Spleen (tissue), 11 donors: ENCODE measurements at regions not wholly inside any gene's neighbourhood (a gene's known extent, or its start where the extent isn't known, plus 50 kb on each side); places are given as distances from the start of the nearest gene placed in this dataset.
A peak's percentile ranks its signal among the peaks of the same experiment; 100 is the strongest.

ENCODE experiments used
- DNase-seq: peaks from one replicate; pipeline ENCODE4 v3.0.0-alpha.2; 2020
- H3K27ac ChIP-seq, 8 donors: fragments of 200-600 bp; sonication (generic) in 7 of 8; 1 replicate in 4 of 8; 2 replicates in 4 of 8; pipeline versions ENCODE4 v1.5.0 to v1.8.0; 2016 to 2021; ENCODE audit warnings: inconsistent platforms in 4 of 8, mild to moderate bottlenecking in 4 of 8, moderate library complexity in 1 of 8
- H3K27me3 ChIP-seq, 7 donors: fragments of 200-600 bp; sonication (generic) in 6 of 7; replicated peaks in 1 of 7; 1 replicate in 4 of 7; 2 replicates in 3 of 7; pipeline versions ENCODE4 v1.5.0 to v1.8.0; 2016 to 2021; ENCODE audit warnings: inconsistent platforms in 3 of 7, mild to moderate bottlenecking in 1 of 7
- H3K36me3 ChIP-seq, 6 donors: fragments of 200-600 bp; sonication (generic) in 5 of 6; 1 replicate in 4 of 6; 2 replicates in 2 of 6; pipeline versions ENCODE4 v1.5.0 to v1.8.0; 2016 to 2021; ENCODE audit warnings: inconsistent platforms in 2 of 6
- H3K4me1 ChIP-seq, 6 donors: fragments of 200-600 bp; sonication (generic) in 5 of 6; 1 replicate in 3 of 6; 2 replicates in 3 of 6; pipeline versions ENCODE4 v1.5.0 to v1.8.0; 2016 to 2021; ENCODE audit warnings: inconsistent platforms in 3 of 6
- H3K4me3 ChIP-seq, 8 donors: fragments of 200-600 bp; sonication (generic) in 7 of 8; 1 replicate in 4 of 8; 2 replicates in 4 of 8; pipeline versions ENCODE4 v1.5.0 to v1.8.0; 2016 to 2021; ENCODE audit warnings: inconsistent platforms in 4 of 8, mild to moderate bottlenecking in 4 of 8, moderate library complexity in 2 of 8
- H3K9me3 ChIP-seq, 8 donors: fragments of 200-600 bp; sonication (generic) in 7 of 8; 1 replicate in 4 of 8; 2 replicates in 4 of 8; pipeline versions ENCODE4 v1.5.0 to v1.8.0; 2016 to 2021; ENCODE audit warnings: inconsistent platforms in 4 of 8
- CTCF ChIP-seq, 11 experiments: fragments of 200-600 bp in 7 of 11; fragments of 450-650 bp in 4 of 11; sonication (generic) in 4 of 11; IDR thresholded peaks in 8 of 11; conservative IDR thresholded peaks in 3 of 11; 1 replicate in 7 of 11; 2 replicates in 4 of 11; pipeline versions ENCODE4 v1.4.0 to v1.8.0; 2016 to 2021; ENCODE audit warnings: antibody characterized with exemption in 11 of 11, inconsistent platforms in 4 of 11, mild to moderate bottlenecking in 1 of 11
- POLR2A ChIP-seq, 3 donors: fragments of 450-650 bp; IDR thresholded peaks; one replicate each; pipeline ENCODE4 v1.5.1; 2017; ENCODE audit warnings: antibody characterized with exemption in 3 of 3, mild to moderate bottlenecking in 1 of 3
- POLR2AphosphoS5 ChIP-seq, 3 donors: sonication (generic); formaldehyde crosslinking; IDR thresholded peaks; one replicate each; pipeline ENCODE4 v1.5.1; 2017; ENCODE audit warnings: antibody characterized with exemption in 3 of 3
- WGBS, 5 donors: extraction: QIAGEN DNeasy Blood & Tissue Kit in 3 of 5; methylation state at CpG; one replicate each; pipeline versions ENCODE4 v1.1.5 to v1.1.7; 2013 to 2018; 5-methylcytosine and 5-hydroxymethylcytosine counted together
- intact Hi-C: fragments of 100-400 bp; cut with DNase I; formaldehyde crosslinking; loops from one replicate; pipeline ENCODE4 v1.15.0; 2023; ENCODE audit warnings: low total_unique reads
- donor health status: healthy with polysubstance abuse.
- donor health status: DM: no; HTN: no; CAD: no; lungs with moderate emphysema.
- donor health status: DM: no; HTN: no; CAD: no.
- donor health status: Bipolar disorder and iron deficiency.
- donor health status: healthy.
- donor health status: DM: no; HTN: no; CAD: no.
- donor health status: DM: yes; HTN: yes; CAD: no.

- no peak for TF ChIP-seq POLR2AphosphoS5 (IDR thresholded peaks at IDR 0.05)
- no peak for TF ChIP-seq CTCF (IDR thresholded peaks at IDR 0.05 in 8 of 11, conservative IDR thresholded peaks at IDR 0.05 in 3 of 11)
- TF ChIP-seq POLR2A (IDR thresholded peaks at IDR 0.05): no peak
- Histone ChIP-seq H3K27ac (peak overlapping the region in 3 of 8 donors; percentile 6 to 22 (median 19)), H3K4me3 (no peak overlapping the region), H3K4me1 (peaks cover 0 to 19% (median 9%) of the 10 kb centered on the region in 6 donors), H3K36me3 (no peaks in the 10 kb centered on the region), H3K9me3 (no peaks in the 10 kb centered on the region), H3K27me3 (no peaks in the 10 kb centered on the region)
- intact Hi-C loops: no loop called here
- no peak for DNase-seq
- WGBS, 5 donors: 57 to 73% (median 67%) methylated on average over 4 of the region's 4 CpGs
Observed at GRCh38 chr3:106184540-106185457, 316.0 kb upstream of the CBLB start.

- TF ChIP-seq POLR2A (IDR thresholded peaks at IDR 0.05) (no peak), CTCF (IDR thresholded peaks at IDR 0.05 in 8 of 11, conservative IDR thresholded peaks at IDR 0.05 in 3 of 11) (no peak), POLR2AphosphoS5 (IDR thresholded peaks at IDR 0.05) (no peak)
- no peak overlapping the region for H3K27ac ChIP-seq
- H3K9me3 ChIP-seq: no peaks in the 10 kb centered on the region
- intact Hi-C loops: no loop called here
- H3K4me1 ChIP-seq: peaks cover 0 to 19% (median 9%) of the 10 kb centered on the region in 6 donors
- DNase-seq: no peak
- H3K27me3 ChIP-seq: no peaks in the 10 kb centered on the region
- H3K36me3 ChIP-seq: no peaks in the 10 kb centered on the region
- no peak overlapping the region for H3K4me3 ChIP-seq
- 78 to 84% (median 78%) methylated on average over 2 of the region's 2 CpGs for WGBS, 5 donors
Observed at GRCh38 chr3:106185949-106186348, 317.1 kb upstream of the CBLB start.

GRCh38 chr3:106190296-106190695 lies 321.5 kb upstream of the CBLB start:
- Histone ChIP-seq H3K4me3 (no peak overlapping the region), H3K27me3 (no peaks in the 10 kb centered on the region), H3K9me3 (no peaks in the 10 kb centered on the region), H3K4me1 (peaks cover 0 to 4% (median 0%) of the 10 kb centered on the region in 6 donors), H3K27ac (no peak overlapping the region), H3K36me3 (no peaks in the 10 kb centered on the region)
- TF ChIP-seq POLR2A (IDR thresholded peaks at IDR 0.05): no peak
- TF ChIP-seq POLR2AphosphoS5 (IDR thresholded peaks at IDR 0.05): no peak
- TF ChIP-seq CTCF (IDR thresholded peaks at IDR 0.05 in 8 of 11, conservative IDR thresholded peaks at IDR 0.05 in 3 of 11): no peak
- DNase-seq: no peak
- 60 to 89% (median 71%) methylated on average over 2 of the region's 2 CpGs for WGBS, 5 donors
- intact Hi-C loops: no loop called here

GRCh38 chr3:106191211-106191610 lies 322.4 kb upstream of the CBLB start:
- no peak overlapping the region for H3K27ac ChIP-seq
- no peak for DNase-seq
- TF ChIP-seq POLR2AphosphoS5 (IDR thresholded peaks at IDR 0.05): no peak
- TF ChIP-seq POLR2A (IDR thresholded peaks at IDR 0.05): no peak
- TF ChIP-seq CTCF (IDR thresholded peaks at IDR 0.05 in 8 of 11, conservative IDR thresholded peaks at IDR 0.05 in 3 of 11): no peak
- no peaks in the 10 kb centered on the region for H3K36me3 ChIP-seq
- no peaks in the 10 kb centered on the region for H3K27me3 ChIP-seq
- H3K9me3 ChIP-seq: no peaks in the 10 kb centered on the region
- intact Hi-C loops: no loop called here
- H3K4me3 ChIP-seq: no peak overlapping the region
- WGBS, 5 donors: 74 to 97% (median 89%) methylated on average over 1 of the region's 1 CpG
- no peaks in the 10 kb centered on the region for H3K4me1 ChIP-seq
